Endothelial cell of umbilical vein (primary cell): ENCODE measurements at regions not wholly inside any gene's neighbourhood (a gene's known extent, or its start where the extent isn't known, plus 50 kb on each side); places are given as distances from the start of the nearest gene placed in this dataset.

Experiments
- BruUV-seq: library from RNA; stranded (reverse); fragments of 400-500 nt; replicated peaks from 2 replicates; lab custom pipeline; 2021; lab: Mats Ljungman, UMichigan
- CTCF ChIA-PET: fragments of 300-600, 350-600 bp; sonication (Branson Sonifier 250); formaldehyde crosslinking; loops from one replicate; lab custom pipeline; 2021; ENCODE audit warnings: antibody characterized with exemption, inconsistent platforms; lab: Charles Lee
- POLR2A ChIA-PET: fragments of 300-600, 350-600 bp; sonication (Branson Sonifier 250); formaldehyde crosslinking; loops from one replicate; lab custom pipeline; 2021; ENCODE audit warnings: antibody characterized with exemption, inconsistent platforms; lab: Charles Lee
- DNase-seq: peaks from one replicate; pipeline ENCODE4 v3.0.0-alpha.2; 2011; ENCODE audit warnings: low read depth, low spot score
- FAIRE-seq: peaks from 2 replicates; lab custom pipeline; 2011; peaks lifted over from hg19 to GRCh38; lab: Jason Lieb, UNC
- H2AFZ ChIP-seq: 2 replicates; pipeline ENCODE4 v1.6.0; 2012; ENCODE audit warnings: low read depth, low read length, control low read depth, inconsistent platforms
- H3K27ac ChIP-seq: 2 replicates; pipeline ENCODE4 v1.5.1; 2011; ENCODE audit warnings: low read depth, mild to moderate bottlenecking, control low read depth, low read length, moderate library complexity; ENCODE audit not compliant: insufficient read depth
- H3K27me3 ChIP-seq, 2 experiments: 2 replicates each; pipeline versions ENCODE4 v1.6.0 to v1.6.1; 2011; ENCODE audit warnings: low read length in 2 of 2, mixed read lengths in 1 of 2; ENCODE audit not compliant: control insufficient read depth in 2 of 2, insufficient read depth in 2 of 2
- H3K36me3 ChIP-seq, 2 experiments: 2 replicates in 1 of 2; 3 replicates in 1 of 2; pipeline ENCODE4 v1.5.1; 2011; ENCODE audit warnings: low read length in 2 of 2, mild to moderate bottlenecking in 1 of 2, moderate library complexity in 1 of 2; ENCODE audit not compliant: control insufficient read depth in 2 of 2, insufficient read depth in 2 of 2; ENCODE audit errors: extremely low read depth in 1 of 2
- H3K4me1 ChIP-seq: 3 replicates; pipeline ENCODE4 v1.5.1; 2011; ENCODE audit warnings: mild to moderate bottlenecking, low read length; ENCODE audit not compliant: control insufficient read depth, insufficient read depth; ENCODE audit errors: extremely low read depth
- H3K4me2 ChIP-seq: 2 replicates; pipeline ENCODE4 v1.6.1; 2011; ENCODE audit warnings: low read length, control low read depth, mixed read lengths; ENCODE audit not compliant: insufficient read depth
- H3K4me3 ChIP-seq, 3 experiments: fragments of 200-600 bp in 1 of 3; sonication (generic), shearing (Covaris generic) in 1 of 3; replicated peaks in 1 of 3; 2 replicates each; pipeline ENCODE4 v1.5.1; 2011 to 2016; ENCODE audit warnings: control low read depth in 3 of 3, low read length in 3 of 3, mild to moderate bottlenecking in 2 of 3, inconsistent platforms in 1 of 3, low read depth in 1 of 3, moderate library complexity in 1 of 3; ENCODE audit not compliant: insufficient read depth in 1 of 3
- H3K79me2 ChIP-seq: 2 replicates; pipeline ENCODE4 v1.6.0; 2012; ENCODE audit warnings: low read length, inconsistent platforms; ENCODE audit not compliant: control insufficient read depth, insufficient read depth
- H3K9ac ChIP-seq: replicated peaks from 2 replicates; pipeline ENCODE3; 2011; ENCODE audit warnings: low read length, control low read depth; ENCODE audit not compliant: insufficient read depth; ENCODE audit errors: extremely low read depth
- H3K9me1 ChIP-seq: replicated peaks from 3 replicates; pipeline ENCODE4 v1.6.0; 2011; ENCODE audit warnings: mild to moderate bottlenecking, low read length; ENCODE audit not compliant: control insufficient read depth, insufficient read depth; ENCODE audit errors: extremely low read depth
- H3K9me3 ChIP-seq: replicated peaks from 2 replicates; pipeline ENCODE4 v1.5.1; 2012; ENCODE audit warnings: low read length, inconsistent platforms; ENCODE audit not compliant: control insufficient read depth, insufficient read depth
- H4K20me1 ChIP-seq: replicated peaks from 2 replicates; pipeline ENCODE3; 2011; ENCODE audit warnings: mild to moderate bottlenecking, low read length; ENCODE audit not compliant: control insufficient read depth, insufficient read depth; ENCODE audit errors: extremely low read depth
- CTCF ChIP-seq, 2 donors: IDR thresholded peaks; 1 replicate in 1 of 2; 2 replicates in 1 of 2; pipeline ENCODE4 v1.5.1; 2011; ENCODE audit warnings: low read length in 2 of 2, mild to moderate bottlenecking in 2 of 2, moderate library complexity in 2 of 2, control low read depth in 1 of 2, inconsistent platforms in 1 of 2, low read depth in 1 of 2; ENCODE audit not compliant: insufficient read depth in 1 of 2; ENCODE audit errors: extremely low read depth in 1 of 2
- EZH2 ChIP-seq: IDR thresholded peaks from 2 replicates; pipeline ENCODE4 v1.6.1; 2012; ENCODE audit warnings: borderline replicate concordance, low read depth, mild to moderate bottlenecking, moderate library complexity, low read length, inconsistent platforms; ENCODE audit not compliant: severe bottlenecking
- FOS ChIP-seq: IDR thresholded peaks from 2 replicates; pipeline ENCODE4 v1.6.1; 2011; ENCODE audit warnings: mild to moderate bottlenecking, low read length, moderate library complexity, borderline replicate concordance; ENCODE audit not compliant: insufficient read depth
- GATA2 ChIP-seq: IDR thresholded peaks from 2 replicates; pipeline ENCODE4 v1.7.0; 2011; ENCODE audit warnings: low read depth, mild to moderate bottlenecking, moderate library complexity, mixed read lengths, low read length; ENCODE audit not compliant: insufficient read length, insufficient read depth
- JUN ChIP-seq: IDR thresholded peaks from 2 replicates; pipeline ENCODE4 v1.6.1; 2011; ENCODE audit warnings: borderline replicate concordance, low read depth; ENCODE audit not compliant: insufficient read length, insufficient read depth
- MAX ChIP-seq: IDR thresholded peaks from 2 replicates; pipeline ENCODE4 v1.6.1; 2011; ENCODE audit not compliant: insufficient read depth, insufficient read length
- MYC ChIP-seq: IDR thresholded peaks from one replicate; pipeline ENCODE4 v1.6.1; 2011; ENCODE audit warnings: mild to moderate bottlenecking, low read depth, low read length
- POLR2A ChIP-seq: IDR thresholded peaks from 2 replicates; pipeline ENCODE4 v1.6.1; 2012; ENCODE audit warnings: low read depth, mild to moderate bottlenecking, control low read depth, low read length
- POLR2AphosphoS5 ChIP-seq: IDR thresholded peaks from 2 replicates; pipeline ENCODE4 v1.6.1; 2012; ENCODE audit warnings: low read depth, mild to moderate bottlenecking, control low read depth, low read length, moderate library complexity; ENCODE audit not compliant: insufficient read depth
- dilution Hi-C: fragments of 300-500 bp; cut with MboI; formaldehyde crosslinking; loops from one replicate; pipeline ENCODE4 v1.15.0; 2019; ENCODE audit warnings: low sequenced_read_pairs; ENCODE audit not compliant: extremely low pct_ligation_motif_present
- intact Hi-C: fragments of 100-400 bp; cut with micrococcal nuclease; formaldehyde crosslinking; loops from one replicate; pipeline ENCODE4 v1.10.0; 2022

GRCh38 chr3:145820170-145820569 is 340.8 kb downstream of the PLOD2 start:
- no peak overlapping the region for H3K27ac ChIP-seq
- intact Hi-C loops (no loop called here), dilution Hi-C loops (no loop called here)
- H3K79me2 ChIP-seq = no peaks in the 10 kb centered on the region
- no peaks in the 10 kb centered on the region for H3K36me3 ChIP-seq
- no peak overlapping the region for H2AFZ ChIP-seq
- no peaks in the 10 kb centered on the region for H3K4me1 ChIP-seq
- H3K4me3 ChIP-seq = no peak overlapping the region
- FAIRE-seq (no peak), DNase-seq (no peak)
- BruUV-seq = no TSS peak
- H3K9me1 ChIP-seq = no peaks in the 10 kb centered on the region
- POLR2A ChIA-PET = no interaction called here
- no peaks in the 10 kb centered on the region for H4K20me1 ChIP-seq
- no peak overlapping the region for H3K4me2 ChIP-seq
- TF ChIP-seq MAX = no peak
- TF ChIP-seq POLR2A = no peak
- no peak for TF ChIP-seq EZH2
- no peak for TF ChIP-seq JUN
- TF ChIP-seq POLR2AphosphoS5 = no peak
- no peak for TF ChIP-seq CTCF (IDR thresholded peaks at IDR 0.05; ENCODE audit: extremely low read depth in 1 of 2, insufficient read depth in 1 of 2, low read depth in 1 of 2, low read length in 2 of 2)
- TF ChIP-seq GATA2 = no peak
- TF ChIP-seq MYC = no peak
- no peak for TF ChIP-seq FOS
- H3K9me3 ChIP-seq = no peaks in the 10 kb centered on the region
- H3K27me3 ChIP-seq = no peaks in the 10 kb centered on the region
- CTCF ChIA-PET = no interaction called here
- no peak overlapping the region for H3K9ac ChIP-seq
